ENCODE measurements at regions not wholly inside any gene's neighbourhood (a gene's known extent, or its start where the extent isn't known, plus 50 kb on each side); places are given as distances from the start of the nearest gene placed in this dataset.
A peak's percentile ranks its signal among the peaks of the same experiment; 100 is the strongest.
"Not testable (repeated sequence)": the region's sequence is repeated elsewhere in the genome, so short reads cannot be mapped to it uniquely, and the experiment has no call there.

DNA sequence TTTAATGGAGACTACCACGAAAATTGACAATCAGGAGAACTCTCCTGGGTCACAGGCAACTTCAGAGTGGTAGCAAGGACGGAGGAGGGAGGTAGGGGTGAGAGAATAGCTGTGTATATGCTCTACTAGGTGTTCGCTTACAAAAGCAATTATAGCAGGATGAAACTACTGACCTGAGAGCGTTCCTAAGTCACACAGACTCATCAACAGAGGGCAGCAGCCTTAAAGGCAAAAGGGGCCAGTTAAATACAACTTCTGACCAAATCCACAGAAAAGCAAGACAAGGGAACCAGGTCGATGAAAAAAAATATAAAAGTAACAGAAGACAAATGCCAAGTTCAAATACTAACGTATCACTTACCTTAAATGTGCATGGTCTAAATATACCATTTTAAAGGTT lies 894.6 kb downstream of the PLOD2 start:
- no peak for ATAC-seq (replicated peaks in 6 of 8)
- WGBS, 10 experiments = 0 to 100% (median 45%) methylated on average over 2 to 6 of the region's 6 CpGs
- Histone ChIP-seq H3K4me1 (replicated peaks in 1 of 2) (no peaks in the 10 kb centered on the region), H3K4me3 (no peak overlapping the region), H3K27ac (no peak overlapping the region)
- in situ Hi-C loops (cut with MboI; ENCODE audit: low pct_unique_long_range_greater_than_20kb in 2 of 9, low sequenced_read_pairs in 9 of 9, unreplicated experiment in 9 of 9) = no loop called here

DNA sequence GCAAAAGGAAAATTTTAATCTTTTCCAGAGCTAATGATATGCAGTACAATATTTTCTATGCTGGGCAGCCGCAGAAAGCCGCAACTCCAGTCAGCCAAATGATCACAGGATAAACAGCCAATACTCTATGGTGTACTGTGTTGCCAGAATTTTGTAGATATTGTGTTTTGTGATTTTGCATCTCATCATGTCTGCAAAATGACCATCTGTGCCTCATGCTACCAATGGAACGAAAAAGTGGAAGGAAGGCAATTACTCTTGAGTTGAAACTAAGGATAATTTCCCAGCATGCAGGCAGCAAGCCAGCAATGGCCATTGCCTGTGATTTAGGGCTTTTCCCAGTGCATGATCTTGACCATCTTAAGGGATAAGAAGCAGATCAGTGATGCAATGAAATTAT lies 891.9 kb downstream of the PLOD2 start:
- 17 to 100% (median 64%) methylated on average over 1 to 3 of the region's 3 CpGs; no CpG with 5 or more reads in 4 of the 10 experiments for WGBS, 10 experiments
- in situ Hi-C loops (cut with MboI; ENCODE audit: low pct_unique_long_range_greater_than_20kb in 2 of 9, low sequenced_read_pairs in 9 of 9, unreplicated experiment in 9 of 9) = no loop called here
- no peak overlapping the region for H3K4me3 ChIP-seq
- H3K27ac ChIP-seq = no peak overlapping the region
- no peak for ATAC-seq (replicated peaks in 6 of 8)
- H3K4me1 ChIP-seq (replicated peaks in 1 of 2) = no peaks in the 10 kb centered on the region

DNA sequence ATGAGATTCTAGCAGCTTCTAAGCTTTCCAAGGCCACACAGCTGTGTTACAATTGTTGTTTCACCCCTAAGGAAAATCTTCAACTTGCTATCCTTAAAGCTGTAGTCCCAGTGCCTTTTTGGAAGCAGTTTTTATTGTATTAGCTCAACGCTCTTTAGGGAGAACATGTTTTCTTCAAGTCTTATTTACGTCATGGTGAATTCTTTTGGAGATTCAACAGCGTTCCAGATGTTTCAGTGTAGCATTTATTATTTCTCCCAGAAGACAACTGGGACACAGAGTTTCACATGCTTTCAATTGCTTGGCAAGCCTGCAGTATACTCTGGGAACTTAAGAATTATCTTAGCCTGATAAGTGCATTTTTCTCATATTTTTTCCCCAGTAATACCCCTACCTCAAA lies 888.3 kb downstream of the PLOD2 start:
- Histone ChIP-seq H3K4me1 (replicated peaks in 1 of 2) (no peaks in the 10 kb centered on the region), H3K27ac (no peak overlapping the region), H3K4me3 (no peak overlapping the region)
- in situ Hi-C loops (cut with MboI; ENCODE audit: low pct_unique_long_range_greater_than_20kb in 2 of 9, low sequenced_read_pairs in 9 of 9, unreplicated experiment in 9 of 9) = no loop called here
- no peak for ATAC-seq (replicated peaks in 6 of 8)
- WGBS, 10 experiments = 0 to 100% (median 91%) methylated on average over 1 to 3 of the region's 3 CpGs; no CpG with 5 or more reads in 2 of the 10 experiments

DNA sequence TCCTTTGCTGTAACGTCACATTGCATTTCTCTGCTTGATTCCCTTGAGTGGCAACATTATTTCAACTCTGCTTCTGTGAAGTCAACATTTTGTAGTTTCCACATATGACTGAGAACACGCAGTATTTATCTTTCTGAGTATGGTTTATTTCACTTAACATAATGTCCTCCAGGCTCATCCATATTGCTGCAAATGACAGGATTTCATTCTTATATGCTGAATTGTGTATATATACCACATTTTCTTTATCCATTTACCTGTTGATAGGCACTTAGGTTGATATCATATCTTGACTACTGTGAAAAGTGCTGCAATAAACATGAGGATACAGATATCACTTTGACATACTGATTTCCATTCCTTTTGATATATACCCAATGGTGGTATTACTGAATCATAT lies 878.5 kb downstream of the PLOD2 start:
- H3K4me3 ChIP-seq = no peak overlapping the region
- H3K4me1 ChIP-seq (replicated peaks in 1 of 2) = no peaks in the 10 kb centered on the region
- no peak overlapping the region for H3K27ac ChIP-seq
- 0 to 100% (median 79%) methylated on average over 1 to 2 of the region's 2 CpGs for WGBS, 10 experiments
- ATAC-seq (replicated peaks in 6 of 8) = no peak
- in situ Hi-C loops (cut with MboI; ENCODE audit: low pct_unique_long_range_greater_than_20kb in 2 of 9, low sequenced_read_pairs in 9 of 9, unreplicated experiment in 9 of 9) = no loop called here

DNA sequence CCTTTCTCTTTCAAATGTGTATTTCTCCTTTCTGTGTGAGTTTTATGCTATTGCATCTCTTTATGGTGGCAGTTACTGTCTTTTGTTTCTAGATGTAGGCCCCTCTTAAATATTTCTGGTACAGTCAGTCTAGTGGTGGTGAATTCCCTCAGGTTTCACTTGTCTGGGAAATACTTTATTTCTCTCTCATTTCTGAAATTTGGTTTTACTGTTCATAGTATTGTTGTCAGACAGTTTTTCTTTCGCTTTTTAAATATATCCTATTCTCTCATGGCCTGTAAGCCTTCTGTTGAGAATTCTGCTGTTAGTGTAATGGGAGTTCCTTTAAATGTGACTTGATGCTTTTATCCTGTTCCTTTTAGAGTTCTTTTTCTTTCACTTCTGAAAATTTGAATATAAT lies 874.0 kb downstream of the PLOD2 start:
- 13 to 100% (median 76%) methylated on average over 1 of the region's 1 CpG; no CpG with 5 or more reads in 1 of the 10 experiments for WGBS, 10 experiments
- no peak for ATAC-seq (replicated peaks in 6 of 8)
- in situ Hi-C loops (cut with MboI; ENCODE audit: low pct_unique_long_range_greater_than_20kb in 2 of 9, low sequenced_read_pairs in 9 of 9, unreplicated experiment in 9 of 9) = no loop called here

DNA sequence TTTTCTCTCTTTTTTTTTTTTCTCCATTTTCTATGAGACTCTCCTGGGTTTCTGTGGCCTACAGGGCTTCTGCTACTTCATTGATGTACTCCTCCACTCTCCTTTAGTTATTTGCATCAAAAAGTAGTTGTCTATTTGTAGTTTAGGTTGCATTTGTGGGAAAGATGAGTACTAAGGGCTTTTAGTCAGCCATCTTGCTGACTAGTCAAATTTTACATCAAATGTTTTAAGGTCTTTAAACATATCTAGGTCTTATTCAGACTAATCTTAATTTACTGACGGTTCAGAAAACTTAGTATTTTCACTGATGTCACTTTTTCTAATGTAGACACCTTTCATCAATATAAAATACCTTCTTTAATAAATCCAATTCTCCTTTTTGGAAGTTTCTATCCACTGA lies 871.0 kb downstream of the PLOD2 start:
- ATAC-seq (replicated peaks in 6 of 8) = no peak
- H3K27ac ChIP-seq = no peak overlapping the region
- H3K4me1 ChIP-seq (replicated peaks in 1 of 2) = peaks cover 0 to 14% of the 10 kb centered on the region in 2 donors
- WGBS, 10 experiments = 0 to 100% (median 73%) methylated on average over 1 of the region's 1 CpG; no CpG with 5 or more reads in 1 of the 10 experiments
- in situ Hi-C loops (cut with MboI; ENCODE audit: low pct_unique_long_range_greater_than_20kb in 2 of 9, low sequenced_read_pairs in 9 of 9, unreplicated experiment in 9 of 9) = no loop called here
- no peak overlapping the region for H3K4me3 ChIP-seq

More for the DNA sequence above, 874.0 kb downstream of the PLOD2 start:
- H3K27ac ChIP-seq = no peak overlapping the region
- H3K4me1 ChIP-seq (replicated peaks in 1 of 2) = no peaks in the 10 kb centered on the region
- H3K4me3 ChIP-seq = no peak overlapping the region

DNA sequence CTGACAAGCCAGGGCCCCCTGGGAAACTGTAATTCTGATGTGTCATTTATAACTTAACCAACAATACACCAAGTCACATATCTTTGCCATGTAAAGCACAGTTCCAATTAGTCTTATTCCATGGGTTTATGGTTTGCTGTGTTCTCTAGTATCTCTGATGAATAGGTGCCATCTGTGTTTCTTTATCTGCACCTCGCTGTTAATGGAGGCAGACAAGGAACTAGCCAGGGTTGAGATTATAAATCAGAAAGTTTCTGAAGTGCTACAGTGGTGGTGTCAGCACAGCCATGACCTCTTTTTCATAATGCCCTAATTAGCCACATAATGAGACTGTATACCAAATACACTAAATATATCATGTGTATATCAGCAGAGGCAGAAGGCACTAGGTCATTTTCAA lies 866.4 kb downstream of the PLOD2 start:
- peak in 5 of 8 experiments; percentile 83 to 98 (median 95) for ATAC-seq (replicated peaks in 6 of 8)
- in situ Hi-C loops (cut with MboI; ENCODE audit: low pct_unique_long_range_greater_than_20kb in 2 of 9, low sequenced_read_pairs in 9 of 9, unreplicated experiment in 9 of 9) = no loop called here
- 0 to 17% (median 0%) methylated on average over 1 of the region's 1 CpG; no CpG with 5 or more reads in 7 of the 10 experiments for whole genome bisulfite sequencing, 10 experiments
- H3K27ac ChIP-seq = no peak overlapping the region
- no peak overlapping the region for H3K4me3 ChIP-seq
- peaks cover 0 to 15% of the 10 kb centered on the region in 2 donors for H3K4me1 ChIP-seq (replicated peaks in 1 of 2)

DNA sequence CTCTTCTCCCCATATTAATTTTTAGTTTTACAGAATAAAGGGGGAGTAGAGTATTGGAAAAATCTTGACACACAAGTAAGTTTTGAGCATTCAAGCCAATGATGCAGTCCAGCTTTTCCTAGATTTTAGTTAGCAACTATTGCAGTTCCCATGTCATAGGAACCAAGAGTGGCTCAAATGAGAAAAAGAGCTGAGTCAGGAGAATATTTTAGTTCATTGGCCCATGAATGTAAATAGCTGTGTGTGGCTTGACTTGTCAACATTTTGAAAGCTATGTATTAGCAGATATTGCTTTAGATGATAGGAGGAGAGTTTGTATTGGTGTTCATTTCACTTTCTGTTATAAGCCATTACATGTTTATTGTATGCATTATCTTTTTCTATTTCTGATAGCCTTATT lies 853.7 kb downstream of the PLOD2 start:
- Histone ChIP-seq H3K4me1 (replicated peaks in 1 of 2) (no peaks in the 10 kb centered on the region), H3K4me3 (no peak overlapping the region), H3K27ac (no peak overlapping the region)
- in situ Hi-C loops (cut with MboI; ENCODE audit: low pct_unique_long_range_greater_than_20kb in 2 of 9, low sequenced_read_pairs in 9 of 9, unreplicated experiment in 9 of 9) = no loop called here
- ATAC-seq (replicated peaks in 6 of 8) = no peak

DNA sequence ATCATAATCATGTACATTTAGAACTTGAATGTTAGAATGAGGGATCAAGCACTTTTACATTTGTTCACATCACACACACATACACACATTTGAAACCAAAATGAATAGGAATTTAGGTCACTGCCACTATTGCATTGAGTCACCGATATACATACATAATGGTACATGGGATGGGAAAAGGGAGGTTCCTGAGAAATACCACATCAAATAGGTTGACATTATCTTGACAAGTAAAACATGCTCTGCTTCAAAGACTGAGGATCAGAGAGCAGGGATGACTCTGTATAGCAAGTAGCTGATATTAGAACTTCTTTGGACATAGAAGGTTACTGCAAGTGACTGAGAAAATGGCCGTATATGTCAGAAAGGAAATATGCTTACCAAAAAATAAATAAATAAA lies 847.2 kb downstream of the PLOD2 start:
- Histone ChIP-seq H3K27ac (no peak overlapping the region), H3K4me3 (no peak overlapping the region), H3K4me1 (replicated peaks in 1 of 2) (no peaks in the 10 kb centered on the region)
- ATAC-seq (replicated peaks in 6 of 8) = peak in 1 of 8 experiments; percentile 59
- in situ Hi-C loops (cut with MboI; ENCODE audit: low pct_unique_long_range_greater_than_20kb in 2 of 9, low sequenced_read_pairs in 9 of 9, unreplicated experiment in 9 of 9) = no loop called here
- 14 to 100% (median 86%) methylated on average over 1 to 2 of the region's 2 CpGs; no CpG with 5 or more reads in 1 of the 10 experiments for WGBS, 10 experiments

DNA sequence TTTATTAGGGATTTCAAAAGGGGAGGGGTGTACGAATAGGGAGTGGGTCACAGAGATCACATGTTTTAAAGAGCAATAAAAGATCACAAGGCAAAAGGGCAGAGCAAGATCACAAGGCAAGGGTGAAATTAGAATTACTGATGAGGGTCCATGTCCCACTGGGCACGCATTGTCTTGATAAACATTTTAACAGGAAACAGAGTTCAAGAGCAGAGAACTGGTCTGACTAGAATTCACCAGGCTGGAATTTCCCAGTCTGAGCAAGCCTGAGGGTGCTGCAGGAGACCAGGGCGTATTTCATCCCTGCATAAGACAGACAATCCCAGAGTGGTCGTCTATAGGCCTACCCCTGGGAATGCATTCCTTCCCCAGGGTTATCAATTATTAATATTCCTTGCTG lies 844.7 kb downstream of the PLOD2 start:
- H3K27ac ChIP-seq; H3K4me3 ChIP-seq; H3K4me1 ChIP-seq (replicated peaks in 1 of 2); ATAC-seq (replicated peaks in 6 of 8); in situ Hi-C loops (cut with MboI; ENCODE audit: low pct_unique_long_range_greater_than_20kb in 2 of 9, low sequenced_read_pairs in 9 of 9, unreplicated experiment in 9 of 9): not testable (repeated sequence)
- WGBS, 10 experiments = 20 to 80% (median 42%) methylated on average over 1 to 4 of the region's 4 CpGs; no CpG with 5 or more reads in 4 of the 10 experiments

DNA sequence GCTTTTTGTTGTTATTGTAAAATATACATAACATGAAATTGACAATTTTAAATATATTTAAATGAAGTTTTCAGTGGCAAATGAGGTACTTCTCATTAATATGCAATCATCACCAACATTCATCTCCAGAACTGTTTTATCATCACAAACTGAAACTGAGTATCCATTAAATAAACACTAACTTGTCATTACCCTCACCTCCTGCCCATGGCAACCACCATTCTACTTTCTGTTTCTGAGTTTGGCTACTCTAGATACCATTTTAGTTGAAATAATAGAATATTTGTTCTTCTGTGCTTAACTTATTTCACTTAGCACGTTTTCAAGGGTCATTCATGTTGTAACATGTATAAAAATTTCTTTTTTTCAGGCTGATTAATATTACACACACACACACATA lies 834.3 kb downstream of the PLOD2 start:
- ATAC-seq (replicated peaks in 6 of 8) = no peak
- H3K4me3 ChIP-seq = no peak overlapping the region
- no peaks in the 10 kb centered on the region for H3K4me1 ChIP-seq (replicated peaks in 1 of 2)
- WGBS, 10 experiments = 0 to 90% (median 19%) methylated on average over 1 of the region's 1 CpG; no CpG with 5 or more reads in 2 of the 10 experiments
- in situ Hi-C loops (cut with MboI; ENCODE audit: low pct_unique_long_range_greater_than_20kb in 2 of 9, low sequenced_read_pairs in 9 of 9, unreplicated experiment in 9 of 9) = no loop called here
- no peak overlapping the region for H3K27ac ChIP-seq

DNA sequence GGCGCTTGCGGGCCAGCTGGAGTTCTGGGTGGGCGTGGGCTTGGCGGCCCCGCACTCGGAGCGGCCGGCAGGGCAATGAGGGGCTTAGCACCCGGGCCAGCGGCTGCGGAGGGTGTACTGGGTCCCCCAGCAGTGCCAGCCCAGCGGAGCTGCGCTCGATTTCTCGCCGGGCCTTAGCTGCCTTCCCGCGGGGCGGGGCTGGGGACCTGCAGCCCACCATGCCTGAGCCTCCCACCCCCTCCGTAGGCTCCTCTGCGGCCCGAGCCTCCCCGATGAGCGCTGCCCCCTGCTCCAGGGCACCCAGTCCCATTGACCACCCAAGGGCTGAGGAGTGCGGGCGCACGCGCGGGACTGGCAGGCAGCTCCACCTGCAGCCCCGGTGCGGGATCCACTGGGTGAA lies 827.6 kb downstream of the PLOD2 start:
- in situ Hi-C loops (cut with MboI; ENCODE audit: low pct_unique_long_range_greater_than_20kb in 2 of 9, low sequenced_read_pairs in 9 of 9, unreplicated experiment in 9 of 9); H3K4me1 ChIP-seq (replicated peaks in 1 of 2); H3K4me3 ChIP-seq; H3K27ac ChIP-seq; ATAC-seq (replicated peaks in 6 of 8): not testable (repeated sequence)
- no CpG with 5 or more reads among the region's 31 CpGs for whole genome bisulfite sequencing, 10 experiments

DNA sequence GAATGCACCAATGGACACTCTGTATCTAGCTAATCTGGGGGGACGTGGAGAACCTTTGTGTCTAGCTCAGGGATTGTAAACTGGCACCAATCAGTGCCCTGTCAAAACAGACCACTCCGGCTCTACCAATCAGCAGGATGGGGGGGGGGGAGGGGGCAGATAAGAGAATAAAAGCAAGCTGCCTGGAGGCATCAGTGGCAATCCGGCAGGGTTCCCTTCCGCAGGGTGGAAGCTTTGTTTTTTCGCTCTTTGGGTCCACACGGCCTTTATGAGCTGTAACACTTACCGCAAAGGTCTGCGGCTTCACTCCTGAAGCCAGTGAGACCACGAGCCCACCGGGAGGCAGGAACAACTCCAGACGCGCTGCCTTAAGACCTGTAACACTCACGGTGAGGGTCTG lies 827.1 kb downstream of the PLOD2 start:
- in situ Hi-C loops (cut with MboI; ENCODE audit: low pct_unique_long_range_greater_than_20kb in 2 of 9, low sequenced_read_pairs in 9 of 9, unreplicated experiment in 9 of 9) = no loop called here
- no peaks in the 10 kb centered on the region for H3K4me1 ChIP-seq (replicated peaks in 1 of 2)
- ATAC-seq (replicated peaks in 6 of 8) = no peak
- WGBS, 10 experiments = 67 to 100% (median 81%) methylated on average over 1 to 4 of the region's 13 CpGs; no CpG with 5 or more reads in 6 of the 10 experiments
- no peak overlapping the region for H3K27ac ChIP-seq
- no peak overlapping the region for H3K4me3 ChIP-seq

DNA sequence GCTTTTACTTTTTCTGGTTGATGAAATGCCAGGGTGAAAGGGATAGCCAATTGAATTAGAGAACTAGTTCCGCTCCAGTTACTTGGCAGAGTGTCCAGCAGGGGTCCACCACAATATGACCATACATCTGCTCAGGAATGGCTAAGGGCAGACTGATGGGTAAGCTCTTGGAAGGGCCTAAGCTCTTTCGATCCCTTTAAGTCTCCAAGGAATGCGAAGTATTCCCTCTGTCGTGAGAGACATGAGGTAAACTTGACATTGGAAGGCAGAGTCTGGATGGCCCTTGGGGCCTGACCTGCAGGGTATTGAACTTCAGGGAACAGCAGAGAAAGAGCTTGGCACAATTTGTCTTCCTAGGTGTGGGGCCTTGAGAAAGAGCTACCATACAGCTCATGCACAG lies 805.8 kb downstream of the PLOD2 start:
- Histone ChIP-seq H3K27ac (no peak overlapping the region), H3K4me3 (no peak overlapping the region), H3K4me1 (replicated peaks in 1 of 2) (no peaks in the 10 kb centered on the region)
- in situ Hi-C loops (cut with MboI; ENCODE audit: low pct_unique_long_range_greater_than_20kb in 2 of 9, low sequenced_read_pairs in 9 of 9, unreplicated experiment in 9 of 9) = no loop called here
- 38 to 100% (median 52%) methylated on average over 1 to 4 of the region's 4 CpGs; no CpG with 5 or more reads in 3 of the 10 experiments for WGBS, 10 experiments
- ATAC-seq (replicated peaks in 6 of 8) = no peak

All from motor neuron (in vitro differentiated cells).